Hepatocyte (in vitro differentiated cells): ENCODE measurements at regions not wholly inside any gene's neighbourhood (a gene's known extent, or its start where the extent isn't known, plus 50 kb on each side); places are given as distances from the start of the nearest gene placed in this dataset.

Source experiments
- DNase-seq: peaks from one replicate; pipeline ENCODE4 v3.0.0-alpha.2; 2016; ENCODE audit warnings: low spot score
- H2AFZ ChIP-seq: fragments of 200-600 bp; sonication (generic); 2 replicates; pipeline ENCODE4 v1.6.0; 2016; ENCODE audit warnings: antibody characterized with exemption, mild to moderate bottlenecking
- H3K27ac ChIP-seq: fragments of 200-600 bp; sonication (generic); 2 replicates; pipeline ENCODE4 v1.5.1; 2016; ENCODE audit warnings: mild to moderate bottlenecking
- H3K27me3 ChIP-seq: fragments of 200-600 bp; sonication (generic); 2 replicates; pipeline ENCODE4 v1.6.1; 2016
- H3K36me3 ChIP-seq: fragments of 200-600 bp; sonication (generic); replicated peaks from 2 replicates; pipeline ENCODE4 v1.5.1; 2016; ENCODE audit warnings: low read depth; ENCODE audit not compliant: insufficient read depth
- H3K4me1 ChIP-seq: fragments of 200-600 bp; sonication (generic); 2 replicates; pipeline ENCODE4 v1.5.1; 2016; ENCODE audit warnings: mild to moderate bottlenecking, moderate library complexity; ENCODE audit not compliant: insufficient read depth
- H3K4me2 ChIP-seq: fragments of 200-600 bp; sonication (generic); 2 replicates; pipeline ENCODE4 v1.6.0; 2016
- H3K4me3 ChIP-seq: fragments of 200-600 bp; sonication (generic); 2 replicates; pipeline ENCODE4 v1.5.1; 2016; ENCODE audit warnings: mild to moderate bottlenecking
- H3K79me2 ChIP-seq: fragments of 200-600 bp; sonication (generic); 2 replicates; pipeline ENCODE4 v1.6.0; 2017; ENCODE audit warnings: mild to moderate bottlenecking
- H3K9me2 ChIP-seq: fragments of 200-600 bp; sonication (generic); replicated peaks from 2 replicates; pipeline ENCODE4 v1.6.0; 2017; ENCODE audit warnings: mild to moderate bottlenecking; ENCODE audit not compliant: insufficient read depth
- H3K9me3 ChIP-seq: fragments of 200-600 bp; sonication (generic); 2 replicates; pipeline ENCODE4 v1.5.1; 2016; ENCODE audit warnings: low read depth, mild to moderate bottlenecking
- H4K20me1 ChIP-seq: fragments of 200-600 bp; sonication (generic); 2 replicates; pipeline ENCODE4 v1.6.0; 2016; ENCODE audit warnings: mild to moderate bottlenecking; ENCODE audit not compliant: insufficient read depth, poor library complexity, severe bottlenecking
- EZH2 ChIP-seq: fragments of 200-600 bp; sonication (generic); IDR thresholded peaks from 2 replicates; pipeline ENCODE4 v1.6.1; 2016; ENCODE audit warnings: antibody characterized with exemption, mild to moderate bottlenecking, borderline replicate concordance
- EZH2phosphoT487 ChIP-seq: fragments of 200-600 bp; sonication (generic); IDR thresholded peaks from one replicate; pipeline ENCODE4 v1.6.1; 2018; ENCODE audit warnings: antibody characterized with exemption, mild to moderate bottlenecking, low read depth, moderate library complexity; ENCODE audit not compliant: unreplicated experiment, severe bottlenecking
- WGBS: methylation state at CpG from one replicate; pipeline ENCODE4 v1.1.6; 2016; ENCODE audit warnings: low lambda C conversion rate; ENCODE audit errors: missing lambda C conversion rate; 5-methylcytosine and 5-hydroxymethylcytosine counted together
- TF ChIP-seq, protein P1 (sequence below): fragments of 200-600 bp; sonication (generic); IDR thresholded peaks from 2 replicates; pipeline ENCODE4 v1.5.1; 2016; ENCODE audit warnings: antibody characterized with exemption, mild to moderate bottlenecking; ENCODE audit not compliant: poor library complexity

DNA sequence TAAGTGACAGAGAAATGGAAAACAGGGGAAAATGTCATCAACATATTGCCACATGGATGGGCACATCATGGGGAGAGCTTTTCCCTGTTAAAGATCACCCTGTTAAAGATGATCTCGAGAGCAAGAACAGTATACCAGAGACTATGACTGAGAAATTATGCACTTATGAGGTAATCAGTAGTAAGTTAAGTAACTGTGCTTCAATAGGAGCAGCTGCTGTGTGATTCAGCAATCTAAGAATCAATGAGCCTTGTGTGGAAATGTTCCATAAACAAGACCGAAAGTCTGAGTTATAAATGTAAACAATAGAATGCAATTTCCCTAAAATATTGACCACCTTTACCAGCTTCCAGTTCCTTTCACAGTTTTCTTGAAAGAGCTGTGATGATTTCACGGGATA is 582.3 kb downstream of the CAAP1 start:
- no peak for DNase-seq
- TF ChIP-seq EZH2phosphoT487 (no peak), EZH2 (no peak)
- TF ChIP-seq, protein P1, sequence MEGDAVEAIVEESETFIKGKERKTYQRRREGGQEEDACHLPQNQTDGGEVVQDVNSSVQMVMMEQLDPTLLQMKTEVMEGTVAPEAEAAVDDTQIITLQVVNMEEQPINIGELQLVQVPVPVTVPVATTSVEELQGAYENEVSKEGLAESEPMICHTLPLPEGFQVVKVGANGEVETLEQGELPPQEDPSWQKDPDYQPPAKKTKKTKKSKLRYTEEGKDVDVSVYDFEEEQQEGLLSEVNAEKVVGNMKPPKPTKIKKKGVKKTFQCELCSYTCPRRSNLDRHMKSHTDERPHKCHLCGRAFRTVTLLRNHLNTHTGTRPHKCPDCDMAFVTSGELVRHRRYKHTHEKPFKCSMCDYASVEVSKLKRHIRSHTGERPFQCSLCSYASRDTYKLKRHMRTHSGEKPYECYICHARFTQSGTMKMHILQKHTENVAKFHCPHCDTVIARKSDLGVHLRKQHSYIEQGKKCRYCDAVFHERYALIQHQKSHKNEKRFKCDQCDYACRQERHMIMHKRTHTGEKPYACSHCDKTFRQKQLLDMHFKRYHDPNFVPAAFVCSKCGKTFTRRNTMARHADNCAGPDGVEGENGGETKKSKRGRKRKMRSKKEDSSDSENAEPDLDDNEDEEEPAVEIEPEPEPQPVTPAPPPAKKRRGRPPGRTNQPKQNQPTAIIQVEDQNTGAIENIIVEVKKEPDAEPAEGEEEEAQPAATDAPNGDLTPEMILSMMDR, result no peak
- Histone ChIP-seq H3K27me3 (no peaks in the 10 kb centered on the region), H3K79me2 (no peaks in the 10 kb centered on the region), H3K27ac (no peak overlapping the region), H3K4me2 (no peak overlapping the region), H3K4me1 (no peaks in the 10 kb centered on the region), H4K20me1 (no peaks in the 10 kb centered on the region), H3K9me2 (no peaks in the 10 kb centered on the region), H3K9me3 (no peaks in the 10 kb centered on the region), H2AFZ (no peak overlapping the region), H3K4me3 (no peak overlapping the region), H3K36me3 (no peaks in the 10 kb centered on the region)
- WGBS, result 84% methylated on average over 3 of the region's 3 CpGs

DNA sequence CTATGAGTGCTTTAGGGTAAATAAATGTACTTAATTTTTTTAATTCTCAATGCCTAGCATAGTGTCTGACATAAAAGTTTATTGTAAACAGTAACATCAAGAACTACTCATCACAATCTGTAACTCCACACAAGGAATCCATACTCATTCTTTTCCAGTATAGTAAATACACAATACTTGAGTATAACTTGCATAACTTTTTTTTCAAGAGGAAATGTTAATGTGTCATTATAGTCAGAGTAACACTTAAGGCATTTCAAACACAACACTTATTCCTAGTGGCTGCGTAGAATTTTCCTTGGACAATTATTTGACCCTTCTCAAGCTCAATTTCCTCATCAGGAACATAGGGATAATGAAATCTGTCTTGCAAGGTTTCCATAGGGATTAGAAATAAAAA is 584.3 kb downstream of the CAAP1 start:
- H3K4me1 ChIP-seq, result no peaks in the 10 kb centered on the region
- H3K4me3 ChIP-seq, result no peak overlapping the region
- 81% methylated on average over 1 of the region's 1 CpG for WGBS
- no peaks in the 10 kb centered on the region for H3K9me2 ChIP-seq
- H3K9me3 ChIP-seq, result no peaks in the 10 kb centered on the region
- no peaks in the 10 kb centered on the region for H3K36me3 ChIP-seq
- no peaks in the 10 kb centered on the region for H3K79me2 ChIP-seq
- no peak for DNase-seq
- no peak overlapping the region for H2AFZ ChIP-seq
- H3K27ac ChIP-seq, result no peak overlapping the region
- TF ChIP-seq, protein P1, result no peak
- TF ChIP-seq EZH2phosphoT487 (no peak), EZH2 (no peak)
- no peaks in the 10 kb centered on the region for H3K27me3 ChIP-seq
- no peak overlapping the region for H3K4me2 ChIP-seq
- no peaks in the 10 kb centered on the region for H4K20me1 ChIP-seq

DNA sequence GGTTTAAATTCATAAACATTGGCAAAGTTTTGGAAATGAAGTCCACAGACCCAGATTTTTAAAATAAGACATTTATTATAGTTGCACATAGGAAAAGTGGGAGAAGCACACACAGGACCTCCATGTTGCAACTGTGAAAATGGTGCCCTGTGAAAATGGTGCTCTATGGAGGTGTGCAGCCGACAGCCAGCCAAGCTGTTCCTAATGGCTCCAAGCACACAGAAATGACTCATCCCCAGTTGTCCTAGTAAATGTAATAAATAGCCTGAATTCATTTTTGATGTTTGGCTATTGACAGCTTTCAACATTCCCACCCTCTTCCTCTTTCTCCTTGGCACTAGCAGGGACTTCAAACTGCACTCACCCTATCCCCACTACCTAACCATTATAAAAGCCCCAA is 590.9 kb downstream of the CAAP1 start:
- Histone ChIP-seq H3K9me3 (no peaks in the 10 kb centered on the region), H4K20me1 (no peaks in the 10 kb centered on the region), H3K4me3 (no peak overlapping the region), H3K79me2 (no peaks in the 10 kb centered on the region), H3K27me3 (no peaks in the 10 kb centered on the region), H3K36me3 (no peaks in the 10 kb centered on the region), H3K27ac (no peak overlapping the region), H3K4me1 (no peaks in the 10 kb centered on the region), H3K4me2 (no peak overlapping the region), H2AFZ (no peak overlapping the region), H3K9me2 (no peaks in the 10 kb centered on the region)
- 89% methylated on average over 1 of the region's 1 CpG for WGBS
- DNase-seq, result no peak
- no peak for TF ChIP-seq EZH2phosphoT487
- no peak for TF ChIP-seq EZH2
- TF ChIP-seq, protein P1, result no peak

DNA sequence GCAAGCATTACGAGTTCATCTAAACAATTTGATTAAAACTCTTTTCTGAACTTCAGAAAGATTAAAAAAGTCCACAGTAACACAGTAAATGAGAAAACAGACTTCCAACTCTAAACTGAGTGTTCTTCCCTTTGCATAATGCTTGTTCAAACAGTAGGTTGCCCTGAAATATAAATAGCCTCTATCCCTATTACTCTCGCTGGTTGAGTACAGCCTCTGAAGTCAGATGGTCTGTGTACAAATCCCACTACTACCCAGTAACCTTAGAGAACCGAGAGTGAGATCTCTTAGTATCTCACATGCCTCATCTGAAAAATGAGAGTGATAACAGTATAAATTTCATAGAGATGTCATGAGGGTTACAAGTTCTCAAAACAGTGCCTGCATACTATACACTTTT is 591.6 kb downstream of the CAAP1 start:
- H3K4me3 ChIP-seq, result no peak overlapping the region
- no peak overlapping the region for H3K4me2 ChIP-seq
- WGBS, result 78% methylated on average over 3 of the region's 3 CpGs

More for the DNA sequence above, 591.6 kb downstream of the CAAP1 start:
- Histone ChIP-seq H3K36me3 (no peaks in the 10 kb centered on the region), H2AFZ (no peak overlapping the region), H3K9me2 (no peaks in the 10 kb centered on the region), H3K27me3 (no peaks in the 10 kb centered on the region), H3K79me2 (no peaks in the 10 kb centered on the region), H3K4me1 (no peaks in the 10 kb centered on the region), H3K27ac (no peak overlapping the region), H4K20me1 (no peaks in the 10 kb centered on the region), H3K9me3 (no peaks in the 10 kb centered on the region)
- DNase-seq, result no peak
- no peak for TF ChIP-seq EZH2
- TF ChIP-seq, protein P1, result no peak
- no peak for TF ChIP-seq EZH2phosphoT487
